ENCODE measurements at regions not wholly inside any gene's neighbourhood (a gene's known extent, or its start where the extent isn't known, plus 50 kb on each side); places are given as distances from the start of the nearest gene placed in this dataset.

DNA sequence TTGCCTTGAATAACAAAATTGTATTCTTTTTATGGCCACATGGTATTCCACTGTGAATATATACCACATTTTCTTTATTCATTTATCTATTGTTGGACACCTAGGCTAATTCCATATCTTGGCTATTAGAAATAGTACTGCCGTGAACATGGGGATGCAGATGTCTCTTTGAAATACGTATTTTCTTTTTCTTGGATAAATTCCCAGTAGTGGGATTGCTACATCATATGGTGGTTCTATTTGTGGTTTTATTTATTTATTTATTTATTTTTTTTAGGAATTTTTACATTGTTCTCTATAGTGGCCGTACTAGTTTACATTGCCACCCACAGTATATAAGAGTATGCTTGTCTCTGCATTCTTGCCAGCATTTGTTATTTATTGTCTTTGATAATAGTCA, 679.8 kb upstream of the NRXN1 start:
- H3F3A ChIP-seq (replicated peaks; ENCODE audit: low read depth), result no peaks in the 10 kb centered on the region
- H3K4me2 ChIP-seq, result no peak overlapping the region
- no peak overlapping the region for H3K4me3 ChIP-seq
- no peaks in the 10 kb centered on the region for H3K36me3 ChIP-seq (ENCODE audit: insufficient read depth)
- Mint-ChIP-seq H3K27me3 (ENCODE audit: insufficient read depth, low read depth, poor library complexity) (no peaks in the 10 kb centered on the region), H3K4me3 (no peak overlapping the region), H3K9me3 (peaks cover 21% of the 10 kb centered on the region), H3K27ac (no peak overlapping the region), H3K36me3 (ENCODE audit: low read depth) (peaks cover 12% of the 10 kb centered on the region; the same call in 2 of the 3 replicates), H3K4me1 (peaks cover 3% of the 10 kb centered on the region)
- no peaks in the 10 kb centered on the region for H3K79me2 ChIP-seq (replicated peaks; ENCODE audit: insufficient read depth)
- no peaks in the 10 kb centered on the region for H3K4me1 ChIP-seq (ENCODE audit: insufficient read depth)
- H3K27ac ChIP-seq (ENCODE audit: low read depth), result no peak overlapping the region
- no peaks in the 10 kb centered on the region for H3K27me3 ChIP-seq (ENCODE audit: insufficient read depth)
- ATAC-seq, result no peak
- no peaks in the 10 kb centered on the region for H4K20me1 ChIP-seq (replicated peaks; ENCODE audit: insufficient read depth)
- no peak overlapping the region for H2AFZ ChIP-seq
- H3K9me2 ChIP-seq (ENCODE audit: insufficient read depth), result no peaks in the 10 kb centered on the region
- DNase-seq (ENCODE audit: low spot score), result no peak
- TF ChIP-seq ZNF331 (CRISPR knock-in tag; IDR thresholded peaks at IDR 0.05; ENCODE audit: low read depth) (no peak), POLR2AphosphoS5 (IDR thresholded peaks at IDR 0.05; ENCODE audit: low read depth) (no peak), NANOG (IDR thresholded peaks at IDR 0.05; ENCODE audit: borderline replicate concordance) (no peak), CREB1 (CRISPR knock-in tag; IDR thresholded peaks at IDR 0.05; ENCODE audit: low read depth) (no peak), EZH2phosphoT487 (IDR thresholded peaks at IDR 0.05; ENCODE audit: unreplicated experiment) (no peak), JUNB (IDR thresholded peaks at IDR 0.05; ENCODE audit: unreplicated experiment) (no peak), EZH2 (IDR thresholded peaks at IDR 0.05; ENCODE audit: low read depth, unreplicated experiment) (no peak), ZNF114 (CRISPR knock-in tag; IDR thresholded peaks at IDR 0.05) (no peak), STAT1 (IDR thresholded peaks at IDR 0.05; ENCODE audit: unreplicated experiment) (no peak)
- TF ChIP-seq, protein P1, sequence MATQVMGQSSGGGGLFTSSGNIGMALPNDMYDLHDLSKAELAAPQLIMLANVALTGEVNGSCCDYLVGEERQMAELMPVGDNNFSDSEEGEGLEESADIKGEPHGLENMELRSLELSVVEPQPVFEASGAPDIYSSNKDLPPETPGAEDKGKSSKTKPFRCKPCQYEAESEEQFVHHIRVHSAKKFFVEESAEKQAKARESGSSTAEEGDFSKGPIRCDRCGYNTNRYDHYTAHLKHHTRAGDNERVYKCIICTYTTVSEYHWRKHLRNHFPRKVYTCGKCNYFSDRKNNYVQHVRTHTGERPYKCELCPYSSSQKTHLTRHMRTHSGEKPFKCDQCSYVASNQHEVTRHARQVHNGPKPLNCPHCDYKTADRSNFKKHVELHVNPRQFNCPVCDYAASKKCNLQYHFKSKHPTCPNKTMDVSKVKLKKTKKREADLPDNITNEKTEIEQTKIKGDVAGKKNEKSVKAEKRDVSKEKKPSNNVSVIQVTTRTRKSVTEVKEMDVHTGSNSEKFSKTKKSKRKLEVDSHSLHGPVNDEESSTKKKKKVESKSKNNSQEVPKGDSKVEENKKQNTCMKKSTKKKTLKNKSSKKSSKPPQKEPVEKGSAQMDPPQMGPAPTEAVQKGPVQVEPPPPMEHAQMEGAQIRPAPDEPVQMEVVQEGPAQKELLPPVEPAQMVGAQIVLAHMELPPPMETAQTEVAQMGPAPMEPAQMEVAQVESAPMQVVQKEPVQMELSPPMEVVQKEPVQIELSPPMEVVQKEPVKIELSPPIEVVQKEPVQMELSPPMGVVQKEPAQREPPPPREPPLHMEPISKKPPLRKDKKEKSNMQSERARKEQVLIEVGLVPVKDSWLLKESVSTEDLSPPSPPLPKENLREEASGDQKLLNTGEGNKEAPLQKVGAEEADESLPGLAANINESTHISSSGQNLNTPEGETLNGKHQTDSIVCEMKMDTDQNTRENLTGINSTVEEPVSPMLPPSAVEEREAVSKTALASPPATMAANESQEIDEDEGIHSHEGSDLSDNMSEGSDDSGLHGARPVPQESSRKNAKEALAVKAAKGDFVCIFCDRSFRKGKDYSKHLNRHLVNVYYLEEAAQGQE (IDR thresholded peaks at IDR 0.05; ENCODE audit: unreplicated experiment), result no peak
- TF ChIP-seq, protein P2, sequence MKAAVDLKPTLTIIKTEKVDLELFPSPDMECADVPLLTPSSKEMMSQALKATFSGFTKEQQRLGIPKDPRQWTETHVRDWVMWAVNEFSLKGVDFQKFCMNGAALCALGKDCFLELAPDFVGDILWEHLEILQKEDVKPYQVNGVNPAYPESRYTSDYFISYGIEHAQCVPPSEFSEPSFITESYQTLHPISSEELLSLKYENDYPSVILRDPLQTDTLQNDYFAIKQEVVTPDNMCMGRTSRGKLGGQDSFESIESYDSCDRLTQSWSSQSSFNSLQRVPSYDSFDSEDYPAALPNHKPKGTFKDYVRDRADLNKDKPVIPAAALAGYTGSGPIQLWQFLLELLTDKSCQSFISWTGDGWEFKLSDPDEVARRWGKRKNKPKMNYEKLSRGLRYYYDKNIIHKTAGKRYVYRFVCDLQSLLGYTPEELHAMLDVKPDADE (IDR thresholded peaks at IDR 0.05), result no peak
- TF ChIP-seq, protein P3, sequence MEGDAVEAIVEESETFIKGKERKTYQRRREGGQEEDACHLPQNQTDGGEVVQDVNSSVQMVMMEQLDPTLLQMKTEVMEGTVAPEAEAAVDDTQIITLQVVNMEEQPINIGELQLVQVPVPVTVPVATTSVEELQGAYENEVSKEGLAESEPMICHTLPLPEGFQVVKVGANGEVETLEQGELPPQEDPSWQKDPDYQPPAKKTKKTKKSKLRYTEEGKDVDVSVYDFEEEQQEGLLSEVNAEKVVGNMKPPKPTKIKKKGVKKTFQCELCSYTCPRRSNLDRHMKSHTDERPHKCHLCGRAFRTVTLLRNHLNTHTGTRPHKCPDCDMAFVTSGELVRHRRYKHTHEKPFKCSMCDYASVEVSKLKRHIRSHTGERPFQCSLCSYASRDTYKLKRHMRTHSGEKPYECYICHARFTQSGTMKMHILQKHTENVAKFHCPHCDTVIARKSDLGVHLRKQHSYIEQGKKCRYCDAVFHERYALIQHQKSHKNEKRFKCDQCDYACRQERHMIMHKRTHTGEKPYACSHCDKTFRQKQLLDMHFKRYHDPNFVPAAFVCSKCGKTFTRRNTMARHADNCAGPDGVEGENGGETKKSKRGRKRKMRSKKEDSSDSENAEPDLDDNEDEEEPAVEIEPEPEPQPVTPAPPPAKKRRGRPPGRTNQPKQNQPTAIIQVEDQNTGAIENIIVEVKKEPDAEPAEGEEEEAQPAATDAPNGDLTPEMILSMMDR (conservative IDR thresholded peaks at IDR 0.05; ENCODE audit: low read depth in 2 of 2), result no peak
- TF ChIP-seq, protein P4, sequence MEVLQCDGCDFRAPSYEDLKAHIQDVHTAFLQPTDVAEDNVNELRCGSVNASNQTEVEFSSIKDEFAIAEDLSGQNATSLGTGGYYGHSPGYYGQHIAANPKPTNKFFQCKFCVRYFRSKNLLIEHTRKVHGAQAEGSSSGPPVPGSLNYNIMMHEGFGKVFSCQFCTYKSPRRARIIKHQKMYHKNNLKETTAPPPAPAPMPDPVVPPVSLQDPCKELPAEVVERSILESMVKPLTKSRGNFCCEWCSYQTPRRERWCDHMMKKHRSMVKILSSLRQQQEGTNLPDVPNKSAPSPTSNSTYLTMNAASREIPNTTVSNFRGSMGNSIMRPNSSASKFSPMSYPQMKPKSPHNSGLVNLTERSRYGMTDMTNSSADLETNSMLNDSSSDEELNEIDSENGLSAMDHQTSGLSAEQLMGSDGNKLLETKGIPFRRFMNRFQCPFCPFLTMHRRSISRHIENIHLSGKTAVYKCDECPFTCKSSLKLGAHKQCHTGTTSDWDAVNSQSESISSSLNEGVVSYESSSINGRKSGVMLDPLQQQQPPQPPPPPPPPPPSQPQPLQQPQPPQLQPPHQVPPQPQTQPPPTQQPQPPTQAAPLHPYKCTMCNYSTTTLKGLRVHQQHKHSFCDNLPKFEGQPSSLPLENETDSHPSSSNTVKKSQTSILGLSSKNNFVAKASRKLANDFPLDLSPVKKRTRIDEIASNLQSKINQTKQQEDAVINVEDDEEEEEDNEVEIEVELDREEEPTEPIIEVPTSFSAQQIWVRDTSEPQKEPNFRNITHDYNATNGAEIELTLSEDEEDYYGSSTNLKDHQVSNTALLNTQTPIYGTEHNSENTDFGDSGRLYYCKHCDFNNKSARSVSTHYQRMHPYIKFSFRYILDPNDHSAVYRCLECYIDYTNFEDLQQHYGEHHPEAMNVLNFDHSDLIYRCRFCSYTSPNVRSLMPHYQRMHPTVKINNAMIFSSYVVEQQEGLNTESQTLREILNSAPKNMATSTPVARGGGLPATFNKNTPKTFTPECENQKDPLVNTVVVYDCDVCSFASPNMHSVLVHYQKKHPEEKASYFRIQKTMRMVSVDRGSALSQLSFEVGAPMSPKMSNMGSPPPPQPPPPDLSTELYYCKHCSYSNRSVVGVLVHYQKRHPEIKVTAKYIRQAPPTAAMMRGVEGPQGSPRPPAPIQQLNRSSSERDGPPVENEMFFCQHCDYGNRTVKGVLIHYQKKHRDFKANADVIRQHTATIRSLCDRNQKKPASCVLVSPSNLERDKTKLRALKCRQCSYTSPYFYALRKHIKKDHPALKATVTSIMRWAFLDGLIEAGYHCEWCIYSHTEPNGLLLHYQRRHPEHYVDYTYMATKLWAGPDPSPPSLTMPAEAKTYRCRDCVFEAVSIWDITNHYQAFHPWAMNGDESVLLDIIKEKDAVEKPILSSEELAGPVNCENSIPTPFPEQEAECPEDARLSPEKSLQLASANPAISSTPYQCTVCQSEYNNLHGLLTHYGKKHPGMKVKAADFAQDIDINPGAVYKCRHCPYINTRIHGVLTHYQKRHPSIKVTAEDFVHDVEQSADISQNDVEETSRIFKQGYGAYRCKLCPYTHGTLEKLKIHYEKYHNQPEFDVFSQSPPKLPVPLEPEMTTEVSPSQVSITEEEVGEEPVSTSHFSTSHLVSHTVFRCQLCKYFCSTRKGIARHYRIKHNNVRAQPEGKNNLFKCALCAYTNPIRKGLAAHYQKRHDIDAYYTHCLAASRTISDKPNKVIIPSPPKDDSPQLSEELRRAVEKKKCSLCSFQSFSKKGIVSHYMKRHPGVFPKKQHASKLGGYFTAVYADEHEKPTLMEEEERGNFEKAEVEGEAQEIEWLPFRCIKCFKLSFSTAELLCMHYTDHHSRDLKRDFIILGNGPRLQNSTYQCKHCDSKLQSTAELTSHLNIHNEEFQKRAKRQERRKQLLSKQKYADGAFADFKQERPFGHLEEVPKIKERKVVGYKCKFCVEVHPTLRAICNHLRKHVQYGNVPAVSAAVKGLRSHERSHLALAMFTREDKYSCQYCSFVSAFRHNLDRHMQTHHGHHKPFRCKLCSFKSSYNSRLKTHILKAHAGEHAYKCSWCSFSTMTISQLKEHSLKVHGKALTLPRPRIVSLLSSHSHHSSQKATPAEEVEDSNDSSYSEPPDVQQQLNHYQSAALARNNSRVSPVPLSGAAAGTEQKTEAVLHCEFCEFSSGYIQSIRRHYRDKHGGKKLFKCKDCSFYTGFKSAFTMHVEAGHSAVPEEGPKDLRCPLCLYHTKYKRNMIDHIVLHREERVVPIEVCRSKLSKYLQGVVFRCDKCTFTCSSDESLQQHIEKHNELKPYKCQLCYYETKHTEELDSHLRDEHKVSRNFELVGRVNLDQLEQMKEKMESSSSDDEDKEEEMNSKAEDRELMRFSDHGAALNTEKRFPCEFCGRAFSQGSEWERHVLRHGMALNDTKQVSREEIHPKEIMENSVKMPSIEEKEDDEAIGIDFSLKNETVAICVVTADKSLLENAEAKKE (CRISPR knock-in tag; IDR thresholded peaks at IDR 0.05), result no peak

Measured in GM23338 (cell line).